ENCODE measurements at regions not wholly inside any gene's neighbourhood (a gene's known extent, or its start where the extent isn't known, plus 50 kb on each side); places are given as distances from the start of the nearest gene placed in this dataset.

GRCh38 chr3:137347132-137347531, 389.3 kb downstream of the IL20RB start:
- no peaks in the 10 kb centered on the region for H4K20me1 ChIP-seq (ENCODE audit: control insufficient read depth, insufficient read depth, low read depth, low read length)
- no peaks in the 10 kb centered on the region for H3K27me3 ChIP-seq (ENCODE audit: control insufficient read depth, low read length)
- H3K79me2 ChIP-seq (ENCODE audit: control insufficient read depth, low read length): no peaks in the 10 kb centered on the region
- no peaks in the 10 kb centered on the region for H3F3A ChIP-seq (ENCODE audit: control insufficient read depth, insufficient read depth)
- no peak overlapping the region for H3K27ac ChIP-seq (ENCODE audit: low read depth, low read length)
- no peak overlapping the region for H3K4me3 ChIP-seq (ENCODE audit: low read length)
- H3K4me1 ChIP-seq (ENCODE audit: control insufficient read depth, low read length): 0 out of 2 replicates have a peak, but pooled peaks cover 4% of the 10 kb centered on the region
- H3K9me2 ChIP-seq (replicated peaks; ENCODE audit: control insufficient read depth, low read length): no peaks in the 10 kb centered on the region
- TF ChIP-seq CTCF (IDR thresholded peaks at IDR 0.05; ENCODE audit: low read depth, low read length, poor library complexity, severe bottlenecking): no peak
- no peak for TF ChIP-seq EZH2phosphoT487 (IDR thresholded peaks at IDR 0.05; ENCODE audit: borderline replicate concordance, low read length)
- H3K4me2 ChIP-seq (ENCODE audit: low read length): no peak overlapping the region
- no peaks in the 10 kb centered on the region for H3K36me3 ChIP-seq (ENCODE audit: control insufficient read depth, low read length)
- no peaks in the 10 kb centered on the region for H3K9me3 ChIP-seq (ENCODE audit: control insufficient read depth, insufficient read depth, low read length)

- H4K20me1 ChIP-seq (ENCODE audit: control insufficient read depth, insufficient read depth, low read depth, low read length): no peaks in the 10 kb centered on the region
- H3K27me3 ChIP-seq (ENCODE audit: control insufficient read depth, low read length): no peaks in the 10 kb centered on the region
- H3K36me3 ChIP-seq (ENCODE audit: control insufficient read depth, low read length): no peaks in the 10 kb centered on the region
- no peaks in the 10 kb centered on the region for H3F3A ChIP-seq (ENCODE audit: control insufficient read depth, insufficient read depth)
- H3K9me3 ChIP-seq (ENCODE audit: control insufficient read depth, insufficient read depth, low read length): no peaks in the 10 kb centered on the region
- H3K79me2 ChIP-seq (ENCODE audit: control insufficient read depth, low read length): no peaks in the 10 kb centered on the region
- H3K4me3 ChIP-seq (ENCODE audit: low read length): no peak overlapping the region
- no peak for TF ChIP-seq EZH2phosphoT487 (IDR thresholded peaks at IDR 0.05; ENCODE audit: borderline replicate concordance, low read length)
- no peak for TF ChIP-seq CTCF (IDR thresholded peaks at IDR 0.05; ENCODE audit: low read depth, low read length, poor library complexity, severe bottlenecking)
- H3K9me2 ChIP-seq (replicated peaks; ENCODE audit: control insufficient read depth, low read length): no peaks in the 10 kb centered on the region
- no peak overlapping the region for H3K4me2 ChIP-seq (ENCODE audit: low read length)
- H3K4me1 ChIP-seq (ENCODE audit: control insufficient read depth, low read length): 0 out of 2 replicates have a peak, but pooled peaks cover 4% of the 10 kb centered on the region
- no peak overlapping the region for H3K27ac ChIP-seq (ENCODE audit: low read depth, low read length)
Observed at GRCh38 chr3:137347817-137348368, 390.1 kb downstream of the IL20RB start.

DNA sequence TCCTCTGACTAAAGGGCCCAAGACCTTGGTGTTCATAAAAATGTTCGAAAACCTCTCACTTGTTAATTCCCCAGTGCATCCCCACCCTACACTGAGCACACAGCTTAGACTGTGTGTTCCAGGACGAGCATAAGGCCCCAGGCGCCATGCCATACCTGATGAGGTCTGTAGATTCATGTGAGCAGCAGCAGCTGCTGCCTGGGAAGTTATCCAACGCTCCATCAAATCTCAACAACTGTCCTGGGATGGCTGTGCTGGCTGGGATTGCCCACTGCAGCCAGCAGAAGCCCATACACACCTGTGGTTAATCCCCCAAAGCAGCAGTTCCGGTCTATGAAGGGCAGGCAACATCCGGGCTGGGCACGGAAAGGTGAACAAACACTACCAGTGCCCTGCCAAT, 391.2 kb downstream of the IL20RB start:
- H3K27me3 ChIP-seq (ENCODE audit: control insufficient read depth, low read length): no peaks in the 10 kb centered on the region
- no peaks in the 10 kb centered on the region for H3K9me2 ChIP-seq (replicated peaks; ENCODE audit: control insufficient read depth, low read length)
- no peak overlapping the region for H3K4me2 ChIP-seq (ENCODE audit: low read length)
- no peaks in the 10 kb centered on the region for H3K9me3 ChIP-seq (ENCODE audit: control insufficient read depth, insufficient read depth, low read length)
- no peaks in the 10 kb centered on the region for H3K79me2 ChIP-seq (ENCODE audit: control insufficient read depth, low read length)
- no peaks in the 10 kb centered on the region for H3F3A ChIP-seq (ENCODE audit: control insufficient read depth, insufficient read depth)
- no peak for TF ChIP-seq CTCF (IDR thresholded peaks at IDR 0.05; ENCODE audit: low read depth, low read length, poor library complexity, severe bottlenecking)
- TF ChIP-seq EZH2phosphoT487 (IDR thresholded peaks at IDR 0.05; ENCODE audit: borderline replicate concordance, low read length): no peak
- H3K4me3 ChIP-seq (ENCODE audit: low read length): no peak overlapping the region
- no peak overlapping the region for H3K27ac ChIP-seq (ENCODE audit: low read depth, low read length)
- no peaks in the 10 kb centered on the region for H3K4me1 ChIP-seq (ENCODE audit: control insufficient read depth, low read length)
- H4K20me1 ChIP-seq (ENCODE audit: control insufficient read depth, insufficient read depth, low read depth, low read length): no peaks in the 10 kb centered on the region
- no peaks in the 10 kb centered on the region for H3K36me3 ChIP-seq (ENCODE audit: control insufficient read depth, low read length)

Measured in DOHH2 (cell line).